ENCODE measurements at regions not wholly inside any gene's neighbourhood (a gene's known extent, or its start where the extent isn't known, plus 50 kb on each side); places are given as distances from the start of the nearest gene placed in this dataset.

DNA sequence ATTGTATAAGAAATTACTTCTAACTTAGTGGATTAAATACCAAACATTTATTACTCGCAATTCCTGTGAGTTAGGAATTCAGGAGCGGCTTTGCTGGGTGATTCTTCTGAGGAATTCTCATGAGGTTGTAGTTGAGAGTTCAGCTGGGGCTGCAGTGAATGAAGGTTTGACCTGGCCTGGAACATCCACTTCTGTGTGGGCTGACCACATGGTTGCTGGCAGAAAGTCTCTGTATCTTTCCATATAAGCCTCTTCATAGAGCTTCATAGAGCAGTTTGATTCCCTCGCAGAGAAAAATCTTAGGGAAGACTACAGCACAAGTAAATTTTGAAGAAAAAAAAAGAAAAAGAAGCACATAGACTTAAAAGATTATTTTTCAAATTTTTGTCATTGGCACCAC, 339.7 kb upstream of the NWD2 start:
- TF ChIP-seq, protein P1, sequence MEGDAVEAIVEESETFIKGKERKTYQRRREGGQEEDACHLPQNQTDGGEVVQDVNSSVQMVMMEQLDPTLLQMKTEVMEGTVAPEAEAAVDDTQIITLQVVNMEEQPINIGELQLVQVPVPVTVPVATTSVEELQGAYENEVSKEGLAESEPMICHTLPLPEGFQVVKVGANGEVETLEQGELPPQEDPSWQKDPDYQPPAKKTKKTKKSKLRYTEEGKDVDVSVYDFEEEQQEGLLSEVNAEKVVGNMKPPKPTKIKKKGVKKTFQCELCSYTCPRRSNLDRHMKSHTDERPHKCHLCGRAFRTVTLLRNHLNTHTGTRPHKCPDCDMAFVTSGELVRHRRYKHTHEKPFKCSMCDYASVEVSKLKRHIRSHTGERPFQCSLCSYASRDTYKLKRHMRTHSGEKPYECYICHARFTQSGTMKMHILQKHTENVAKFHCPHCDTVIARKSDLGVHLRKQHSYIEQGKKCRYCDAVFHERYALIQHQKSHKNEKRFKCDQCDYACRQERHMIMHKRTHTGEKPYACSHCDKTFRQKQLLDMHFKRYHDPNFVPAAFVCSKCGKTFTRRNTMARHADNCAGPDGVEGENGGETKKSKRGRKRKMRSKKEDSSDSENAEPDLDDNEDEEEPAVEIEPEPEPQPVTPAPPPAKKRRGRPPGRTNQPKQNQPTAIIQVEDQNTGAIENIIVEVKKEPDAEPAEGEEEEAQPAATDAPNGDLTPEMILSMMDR (IDR thresholded peaks at IDR 0.05; ENCODE audit: low read depth, low read length, missing control alignments), result no peak
- H3K4me3 ChIP-seq (ENCODE audit: low read depth, low read length), result no peak overlapping the region
- in situ Hi-C loops (cut with HindIII; ENCODE audit: low sequenced_read_pairs), result no loop called here
- no peak for DNase-seq (ENCODE audit: low read depth)

DNA sequence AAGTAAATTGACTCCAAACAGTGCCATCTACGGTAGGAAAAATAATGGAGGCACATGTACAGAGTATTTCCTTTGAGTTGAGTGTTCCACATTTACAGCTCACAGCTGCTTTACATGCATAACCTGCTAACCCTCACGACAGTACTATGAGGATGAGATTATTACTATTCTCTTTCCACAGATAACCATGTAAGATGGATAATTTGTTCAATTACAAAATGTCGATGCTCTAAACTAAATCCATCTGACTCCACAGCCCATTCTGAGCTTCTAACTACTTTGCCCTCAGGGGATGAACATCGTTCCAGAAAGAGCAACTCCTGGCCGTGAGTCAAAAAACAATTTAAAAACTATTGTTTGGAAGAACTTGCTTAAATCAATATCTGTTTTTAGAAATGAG, 330.4 kb upstream of the NWD2 start:
- no peak for DNase-seq (ENCODE audit: low read depth)
- in situ Hi-C loops (cut with HindIII; ENCODE audit: low sequenced_read_pairs), result no loop called here
- no peak overlapping the region for H3K4me3 ChIP-seq (ENCODE audit: low read depth, low read length)
- TF ChIP-seq, protein P1 (IDR thresholded peaks at IDR 0.05; ENCODE audit: low read depth, low read length, missing control alignments), result no peak

DNA sequence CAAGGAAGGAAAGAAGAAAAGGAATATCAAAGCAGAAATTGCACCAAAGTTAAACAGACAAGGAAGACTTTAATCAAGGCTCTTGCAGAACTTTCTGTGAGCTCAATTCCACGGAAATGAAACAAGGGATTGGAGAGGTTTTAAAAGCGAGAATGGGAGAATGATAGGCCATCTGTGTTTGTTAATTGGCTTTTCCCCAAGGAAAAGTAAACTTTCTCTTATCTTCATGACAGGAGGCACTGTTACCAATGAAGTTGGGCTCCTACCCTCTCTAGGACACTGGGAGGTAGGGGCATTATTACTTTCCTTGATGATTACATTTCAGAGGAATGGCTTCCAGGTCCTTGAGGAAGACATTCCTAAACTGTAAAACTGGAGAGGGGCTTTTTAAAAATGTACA, 328.8 kb upstream of the NWD2 start:
- no peak overlapping the region for H3K4me3 ChIP-seq (ENCODE audit: low read depth, low read length)
- in situ Hi-C loops (cut with HindIII; ENCODE audit: low sequenced_read_pairs), result no loop called here
- no peak for DNase-seq (ENCODE audit: low read depth)
- TF ChIP-seq, protein P1 (IDR thresholded peaks at IDR 0.05; ENCODE audit: low read depth, low read length, missing control alignments), result no peak

DNA sequence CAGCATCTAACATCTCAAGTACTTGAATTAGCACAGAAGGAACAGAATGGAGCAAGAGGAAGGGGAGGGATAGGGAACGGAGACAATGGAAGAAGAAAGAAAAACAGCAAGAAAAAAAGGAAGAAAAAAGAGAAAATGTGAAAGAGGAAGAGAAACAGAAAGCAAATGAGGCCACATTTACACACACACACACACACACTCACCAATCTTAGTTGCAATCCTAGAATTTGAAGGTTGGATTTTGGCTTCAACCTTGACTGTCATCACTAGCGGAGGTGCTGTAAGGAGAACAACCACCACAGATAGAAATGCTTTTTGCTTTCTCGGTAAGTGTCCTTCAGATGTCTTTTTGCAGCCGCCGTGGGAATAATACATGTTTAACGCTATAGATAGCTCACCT, 327.1 kb upstream of the NWD2 start:
- TF ChIP-seq, protein P1 (IDR thresholded peaks at IDR 0.05; ENCODE audit: low read depth, low read length, missing control alignments), result no peak
- no peak overlapping the region for H3K4me3 ChIP-seq (ENCODE audit: low read depth, low read length)
- DNase-seq (ENCODE audit: low read depth), result no peak
- in situ Hi-C loops (cut with HindIII; ENCODE audit: low sequenced_read_pairs), result no loop called here

DNA sequence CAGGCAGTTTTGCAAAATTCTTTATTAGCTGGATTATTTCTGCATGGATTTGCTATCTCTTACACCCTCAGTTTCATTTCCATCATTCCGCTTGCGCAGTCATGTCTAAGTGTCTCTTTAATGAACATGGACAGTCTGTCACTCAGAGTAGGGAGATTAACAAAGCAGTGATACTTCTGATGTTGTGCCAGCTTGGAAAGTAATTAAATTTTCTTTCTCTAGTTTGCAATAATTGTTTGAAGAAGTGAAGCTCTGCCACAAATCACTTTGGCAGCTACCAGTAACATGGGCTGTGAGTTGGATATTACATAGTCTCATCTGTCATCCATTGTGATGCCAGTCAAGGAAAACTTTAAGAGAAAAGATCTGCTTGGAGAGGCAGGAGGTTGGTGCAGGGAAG, 324.8 kb upstream of the NWD2 start:
- in situ Hi-C loops (cut with HindIII; ENCODE audit: low sequenced_read_pairs), result no loop called here
- no peak for DNase-seq (ENCODE audit: low read depth)
- H3K4me3 ChIP-seq (ENCODE audit: low read depth, low read length), result no peak overlapping the region
- TF ChIP-seq, protein P1 (IDR thresholded peaks at IDR 0.05; ENCODE audit: low read depth, low read length, missing control alignments), result no peak

DNA sequence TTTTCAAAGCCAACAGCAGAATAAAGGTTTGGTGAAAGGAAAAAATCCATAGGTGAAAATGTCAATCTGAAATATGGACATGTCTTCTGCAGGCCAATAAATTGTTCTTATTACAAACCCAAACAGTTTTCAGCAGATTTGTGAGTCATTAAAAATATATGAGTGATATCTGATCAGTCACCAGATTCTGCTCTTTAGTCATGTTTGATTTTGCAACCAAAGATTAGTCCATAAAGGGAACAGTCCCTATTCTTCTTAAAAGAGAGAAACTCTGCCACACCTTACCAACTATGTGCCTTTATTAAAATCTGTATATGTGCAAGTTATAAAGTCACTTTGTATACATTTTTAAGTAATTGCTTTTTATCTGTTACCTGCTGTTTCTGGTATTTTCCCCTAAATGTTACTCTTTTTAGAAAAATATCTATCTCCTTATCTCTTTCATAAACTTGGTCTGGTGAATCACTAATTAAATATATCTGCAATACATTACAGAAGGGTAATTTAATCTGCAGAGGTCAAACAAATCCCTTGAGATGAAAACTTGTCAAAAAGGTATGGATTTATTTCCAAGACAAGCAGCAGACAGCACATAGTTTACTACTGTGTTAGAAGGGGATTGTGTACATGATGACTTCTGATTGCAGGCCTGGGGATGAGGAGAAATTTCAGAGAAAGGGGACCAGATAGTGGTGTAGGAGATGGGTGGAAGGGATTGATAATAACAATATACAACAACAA, 322.9 kb upstream of the NWD2 start:
- TF ChIP-seq, protein P1 (IDR thresholded peaks at IDR 0.05; ENCODE audit: low read depth, low read length, missing control alignments), result no peak

More for the DNA sequence above, 322.9 kb upstream of the NWD2 start:
- no peak for DNase-seq (ENCODE audit: low read depth)
- in situ Hi-C loops (cut with HindIII; ENCODE audit: low sequenced_read_pairs), result no loop called here
- H3K4me3 ChIP-seq (ENCODE audit: low read depth, low read length), result no peak overlapping the region
